Progenitor cell of endocrine pancreas (in vitro differentiated cells): ENCODE measurements at regions not wholly inside any gene's neighbourhood (a gene's known extent, or its start where the extent isn't known, plus 50 kb on each side); places are given as distances from the start of the nearest gene placed in this dataset.
"Not testable (repeated sequence)": the region's sequence is repeated elsewhere in the genome, so short reads cannot be mapped to it uniquely, and the experiment has no call there.

Experiments used
- DNase-seq: peaks from one replicate; pipeline ENCODE4 v3.0.0; 2021; ENCODE audit warnings: low spot score; ENCODE audit not compliant: unreplicated experiment
- H3K27ac Mint-ChIP-seq: 2 replicates; pipeline ENCODE4 v1.8.0; 2021; ENCODE audit warnings: mild to moderate bottlenecking, moderate library complexity, mixed read lengths
- H3K27me3 Mint-ChIP-seq: 2 replicates; pipeline ENCODE4 v1.8.0; 2021; ENCODE audit warnings: mixed read lengths
- H3K36me3 Mint-ChIP-seq: 2 replicates; pipeline ENCODE4 v1.8.0; 2022; ENCODE audit warnings: mixed read lengths; ENCODE audit not compliant: insufficient read depth
- H3K4me1 Mint-ChIP-seq: 2 replicates; pipeline ENCODE4 v1.8.0; 2021; ENCODE audit warnings: low read depth, mixed read lengths
- H3K4me3 Mint-ChIP-seq: 2 replicates; pipeline ENCODE4 v1.8.0; 2021; ENCODE audit warnings: low read depth, mild to moderate bottlenecking, moderate library complexity, mixed read lengths
- H3K9me3 Mint-ChIP-seq: 2 replicates; pipeline ENCODE4 v1.8.0; 2021; ENCODE audit warnings: low read depth, mixed read lengths
- TF ChIP-seq, protein P1 (sequence below): fragments of 200-600 bp; sonication (generic); IDR thresholded peaks from one replicate; pipeline ENCODE4 v1.5.0; 2021; ENCODE audit warnings: antibody characterized with exemption, mild to moderate bottlenecking; ENCODE audit not compliant: unreplicated experiment

DNA sequence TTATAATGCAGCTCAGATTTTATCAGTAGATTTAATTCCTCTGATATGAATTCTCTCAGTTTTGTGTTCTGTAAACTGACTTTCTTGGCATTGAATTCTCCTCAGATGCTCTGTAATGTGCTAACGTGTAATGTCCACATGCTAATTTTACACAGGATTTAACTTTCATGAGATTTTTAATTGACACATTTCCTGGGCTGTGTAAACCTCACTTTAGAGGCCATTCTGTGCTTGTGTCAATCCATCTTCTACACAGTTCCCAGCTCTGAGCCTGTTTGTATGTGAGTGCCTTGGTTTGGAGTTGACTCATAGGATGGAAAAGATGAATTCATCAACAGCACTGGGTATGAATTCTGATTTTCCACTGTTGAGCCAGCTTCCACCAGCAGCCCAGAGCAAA is 476.7 kb upstream of the GCFC2 start:
- TF ChIP-seq, protein P1, sequence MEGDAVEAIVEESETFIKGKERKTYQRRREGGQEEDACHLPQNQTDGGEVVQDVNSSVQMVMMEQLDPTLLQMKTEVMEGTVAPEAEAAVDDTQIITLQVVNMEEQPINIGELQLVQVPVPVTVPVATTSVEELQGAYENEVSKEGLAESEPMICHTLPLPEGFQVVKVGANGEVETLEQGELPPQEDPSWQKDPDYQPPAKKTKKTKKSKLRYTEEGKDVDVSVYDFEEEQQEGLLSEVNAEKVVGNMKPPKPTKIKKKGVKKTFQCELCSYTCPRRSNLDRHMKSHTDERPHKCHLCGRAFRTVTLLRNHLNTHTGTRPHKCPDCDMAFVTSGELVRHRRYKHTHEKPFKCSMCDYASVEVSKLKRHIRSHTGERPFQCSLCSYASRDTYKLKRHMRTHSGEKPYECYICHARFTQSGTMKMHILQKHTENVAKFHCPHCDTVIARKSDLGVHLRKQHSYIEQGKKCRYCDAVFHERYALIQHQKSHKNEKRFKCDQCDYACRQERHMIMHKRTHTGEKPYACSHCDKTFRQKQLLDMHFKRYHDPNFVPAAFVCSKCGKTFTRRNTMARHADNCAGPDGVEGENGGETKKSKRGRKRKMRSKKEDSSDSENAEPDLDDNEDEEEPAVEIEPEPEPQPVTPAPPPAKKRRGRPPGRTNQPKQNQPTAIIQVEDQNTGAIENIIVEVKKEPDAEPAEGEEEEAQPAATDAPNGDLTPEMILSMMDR, result no peak

DNA sequence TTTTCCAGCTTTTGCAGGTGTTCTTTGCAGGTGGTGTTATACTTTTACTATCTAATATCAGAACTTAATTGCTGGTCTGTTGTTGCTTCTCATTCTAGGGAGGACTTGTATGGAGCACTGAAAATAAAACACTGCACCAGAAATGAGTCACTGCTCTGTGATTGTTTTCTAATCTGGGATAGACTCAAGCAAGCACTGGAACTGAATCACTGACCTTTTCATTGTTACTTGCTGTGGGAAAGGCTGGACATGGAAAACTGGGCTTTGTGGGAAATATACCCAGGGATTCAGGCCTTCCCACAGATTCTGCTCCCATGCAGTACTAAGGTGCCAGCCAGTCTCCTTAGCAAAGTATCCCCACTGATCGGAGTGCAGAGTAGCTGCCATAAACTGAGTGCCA is 470.0 kb upstream of the GCFC2 start:
- Mint-ChIP-seq H3K9me3 (peaks cover 27% of the 10 kb centered on the region), H3K27me3 (no peaks in the 10 kb centered on the region)

More for the DNA sequence above, 476.7 kb upstream of the GCFC2 start:
- H3K4me3 Mint-ChIP-seq, result no peak overlapping the region
- H3K9me3 Mint-ChIP-seq, result no peaks in the 10 kb centered on the region
- H3K4me1 Mint-ChIP-seq, result peaks cover 8% of the 10 kb centered on the region
- no peak overlapping the region for H3K27ac Mint-ChIP-seq
- DNase-seq, result no peak
- no peaks in the 10 kb centered on the region for H3K27me3 Mint-ChIP-seq
- no peaks in the 10 kb centered on the region for H3K36me3 Mint-ChIP-seq

DNA sequence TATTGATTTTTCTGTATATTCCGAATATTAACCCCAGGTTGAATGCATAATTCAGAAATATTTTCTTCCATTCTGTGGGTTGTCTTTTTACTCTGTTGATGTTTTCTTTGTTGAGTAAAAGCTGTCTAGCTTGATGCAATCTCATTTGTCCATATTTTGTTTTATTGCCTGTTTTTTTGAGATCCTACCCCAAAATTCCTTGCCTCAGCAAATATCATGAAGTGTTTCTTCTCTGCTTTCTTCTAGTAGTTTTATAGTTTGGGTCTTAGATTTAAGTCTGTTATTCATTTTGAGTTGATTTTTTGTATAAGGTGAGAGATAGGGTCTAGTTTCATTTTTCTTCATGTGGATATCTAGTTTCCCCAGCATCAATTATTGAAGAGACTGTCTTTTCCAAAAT is 467.9 kb upstream of the GCFC2 start:
- TF ChIP-seq, protein P1, result no peak
- peaks cover 3% of the 10 kb centered on the region for H3K36me3 Mint-ChIP-seq
- no peaks in the 10 kb centered on the region for H3K4me1 Mint-ChIP-seq
- H3K27ac Mint-ChIP-seq, result no peak overlapping the region
- H3K27me3 Mint-ChIP-seq, result no peaks in the 10 kb centered on the region
- peaks cover 43% of the 10 kb centered on the region for H3K9me3 Mint-ChIP-seq
- no peak for DNase-seq
- no peak overlapping the region for H3K4me3 Mint-ChIP-seq

More for the DNA sequence above, 470.0 kb upstream of the GCFC2 start:
- peaks cover 1% of the 10 kb centered on the region for H3K36me3 Mint-ChIP-seq
- H3K4me1 Mint-ChIP-seq, result no peaks in the 10 kb centered on the region
- H3K4me3 Mint-ChIP-seq, result no peak overlapping the region
- no peak overlapping the region for H3K27ac Mint-ChIP-seq
- DNase-seq, result no peak
- TF ChIP-seq, protein P1, result no peak

DNA sequence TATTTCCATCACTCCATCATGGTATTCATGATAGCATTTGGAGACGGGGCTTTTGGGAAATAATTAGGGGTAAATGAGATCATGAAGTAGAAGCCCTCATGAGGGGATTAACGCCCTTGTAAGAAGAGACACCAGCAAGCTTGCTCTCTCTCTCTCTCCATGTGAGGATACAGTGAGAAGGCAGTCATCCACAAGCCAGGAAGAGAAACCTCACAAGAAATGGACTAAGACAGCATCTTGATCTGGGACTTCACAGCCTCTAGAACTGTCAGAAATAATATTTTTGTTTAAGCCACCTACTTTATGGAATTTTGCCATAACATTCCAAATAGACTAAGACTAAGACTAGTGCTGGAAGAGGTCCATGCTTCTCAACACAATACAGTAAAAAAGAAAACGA is 464.6 kb upstream of the GCFC2 start:
- peaks cover 3% of the 10 kb centered on the region for H3K36me3 Mint-ChIP-seq
- H3K4me1 Mint-ChIP-seq, result no peaks in the 10 kb centered on the region
- H3K9me3 Mint-ChIP-seq, result peaks cover 57% of the 10 kb centered on the region

DNA sequence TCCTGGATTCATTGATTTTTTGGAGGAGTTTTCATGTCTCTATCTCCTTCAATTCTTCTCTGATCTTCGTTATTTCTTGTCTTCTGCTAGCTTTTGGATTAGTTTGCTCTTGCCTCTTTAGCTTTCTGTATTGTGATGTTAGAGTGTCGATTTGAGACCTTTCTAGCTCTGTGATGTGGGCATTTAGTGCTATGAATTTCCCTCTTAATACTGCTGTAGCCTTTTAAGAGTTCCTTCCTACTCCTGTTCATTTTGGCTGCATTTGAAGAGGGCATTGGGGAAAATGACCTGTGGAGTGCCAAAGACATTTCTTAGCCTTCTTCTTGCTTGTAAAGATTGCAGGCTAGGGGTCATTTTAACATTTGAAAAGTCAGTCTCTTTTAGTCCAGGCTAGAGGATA is 463.8 kb upstream of the GCFC2 start:
- Mint-ChIP-seq H3K4me1 (no peaks in the 10 kb centered on the region), H3K36me3 (peaks cover 3% of the 10 kb centered on the region), H3K9me3 (peaks cover 55% of the 10 kb centered on the region), H3K27me3 (no peaks in the 10 kb centered on the region), H3K4me3 (no peak overlapping the region), H3K27ac (no peak overlapping the region)
- DNase-seq, result no peak
- TF ChIP-seq, protein P1, result no peak

More for the DNA sequence above, 464.6 kb upstream of the GCFC2 start:
- no peak overlapping the region for H3K27ac Mint-ChIP-seq
- TF ChIP-seq, protein P1, result no peak
- no peak overlapping the region for H3K4me3 Mint-ChIP-seq
- no peak for DNase-seq
- H3K27me3 Mint-ChIP-seq, result no peaks in the 10 kb centered on the region

DNA sequence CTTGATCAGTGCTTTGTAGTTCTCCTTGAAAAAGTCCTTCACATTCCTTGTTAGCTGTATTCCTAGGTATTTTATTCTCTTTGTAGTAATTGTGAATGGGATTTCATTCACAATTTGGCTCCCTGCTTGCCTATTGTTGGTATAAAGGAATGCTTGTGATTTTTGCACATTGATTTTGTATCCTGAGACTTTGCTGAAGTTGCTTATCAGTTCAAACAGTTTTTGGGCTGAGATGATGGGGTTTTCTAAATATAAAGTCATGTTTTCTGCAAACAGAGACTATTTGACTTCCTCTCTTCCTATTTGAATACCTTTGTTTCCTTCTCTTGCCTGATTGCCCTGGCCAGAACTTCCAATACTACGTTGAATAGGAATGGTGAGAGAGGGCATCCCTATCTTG is 462.5 kb upstream of the GCFC2 start:
- not testable (repeated sequence) for H3K4me3 Mint-ChIP-seq, H3K27me3 Mint-ChIP-seq, DNase-seq, H3K36me3 Mint-ChIP-seq, H3K27ac Mint-ChIP-seq, H3K4me1 Mint-ChIP-seq
- peaks cover 42% of the 10 kb centered on the region for H3K9me3 Mint-ChIP-seq

DNA sequence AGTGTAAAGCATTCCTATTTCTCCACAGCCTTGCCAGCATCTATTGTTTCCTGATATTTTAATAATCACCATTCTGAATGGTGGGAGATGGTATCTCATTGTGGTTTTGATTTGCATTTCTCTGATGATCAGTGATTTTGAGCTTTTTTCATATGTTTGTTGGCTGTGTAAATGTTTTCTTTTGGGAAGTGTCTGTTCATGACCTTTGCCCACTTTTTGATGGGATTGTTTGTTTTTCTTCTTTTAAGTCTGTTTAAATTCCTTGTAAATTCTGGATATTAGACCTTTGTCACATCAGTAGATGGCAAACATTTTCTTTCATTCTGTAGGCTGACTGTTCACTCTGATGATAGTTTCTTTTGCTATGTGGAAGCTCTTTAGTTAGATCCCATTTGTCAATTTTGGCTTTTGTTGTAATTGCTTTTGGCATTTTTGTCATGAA is 461.5 kb upstream of the GCFC2 start:
- not testable (repeated sequence) for H3K27ac Mint-ChIP-seq, H3K4me3 Mint-ChIP-seq, H3K27me3 Mint-ChIP-seq, H3K36me3 Mint-ChIP-seq, H3K4me1 Mint-ChIP-seq, DNase-seq
- peaks cover 37% of the 10 kb centered on the region for H3K9me3 Mint-ChIP-seq
